NCI-H128 (cell line): ENCODE measurements at regions not wholly inside any gene's neighbourhood (a gene's known extent, or its start where the extent isn't known, plus 50 kb on each side); places are given as distances from the start of the nearest gene placed in this dataset.

Experiments
- DNase-seq: peaks from one replicate; lab custom pipeline; 2025; ENCODE audit not compliant: unreplicated experiment; lab: John Stamatoyannopoulos, UW

GRCh38 chr7:136050462-136050847 is 73.3 kb upstream of the MTPN start:
- no peak for DNase-seq

DNA sequence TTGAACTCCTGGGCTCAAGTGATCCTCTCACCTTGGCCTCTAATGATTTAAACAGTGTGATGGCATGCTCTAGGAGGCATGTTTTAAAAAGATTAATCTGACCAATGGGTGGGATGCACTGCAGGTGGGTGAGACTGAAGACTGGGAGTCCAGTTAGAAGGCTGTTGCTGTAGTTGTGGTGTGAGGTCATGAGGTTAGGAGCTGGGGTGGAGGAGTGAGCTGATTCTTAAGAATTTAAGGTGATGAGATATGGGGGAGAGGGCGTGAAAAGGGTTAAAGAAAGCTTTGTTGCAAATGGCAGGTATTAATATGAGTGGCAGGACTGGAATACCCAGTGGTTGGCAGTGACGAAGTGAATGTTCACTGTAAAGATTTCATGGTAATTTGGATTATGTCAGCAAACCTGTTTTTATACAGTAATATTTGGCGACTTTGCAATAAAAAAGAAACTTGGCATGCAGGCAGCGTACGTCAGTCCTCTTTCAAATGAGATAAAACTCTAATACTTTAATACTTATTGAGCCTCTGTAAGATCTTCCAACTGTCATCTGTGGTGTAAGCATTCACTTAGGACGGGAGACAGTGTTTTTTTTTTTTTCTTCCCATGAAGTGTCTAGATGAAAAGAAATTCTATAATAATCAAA is 72.8 kb upstream of the MTPN start:
- DNase-seq = no peak

GRCh38 chr7:136049117-136049516 is 72.0 kb upstream of the MTPN start:
- DNase-seq = no peak

- no peak for DNase-seq
Measured at GRCh38 chr7:136046548-136046947, 69.4 kb upstream of the MTPN start.

DNA sequence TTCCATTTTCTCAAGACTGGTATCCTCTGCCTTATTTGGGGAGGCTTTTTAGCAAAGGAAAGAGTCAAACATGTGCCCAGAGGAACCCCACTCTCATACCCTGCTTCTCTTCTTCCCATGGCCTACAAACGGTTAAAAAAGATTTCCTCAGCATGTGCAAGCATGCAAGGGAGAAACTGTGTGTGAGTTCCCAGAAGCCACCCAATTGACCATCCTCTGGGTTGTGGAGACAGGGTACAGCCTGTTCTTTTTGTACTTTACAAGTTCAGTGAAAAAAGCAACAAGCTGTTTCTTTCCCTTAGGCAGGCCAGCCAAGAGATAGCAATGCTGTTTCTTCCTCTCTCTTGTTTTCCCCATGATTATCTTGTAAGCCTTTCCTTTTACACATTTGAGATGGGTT is 68.8 kb upstream of the MTPN start:
- DNase-seq = no peak

- DNase-seq = no peak
Measured at GRCh38 chr7:136045181-136045580, 68.0 kb upstream of the MTPN start.

GRCh38 chr7:136039577-136040345 is 62.6 kb upstream of the MTPN start:
- no peak for DNase-seq

DNA sequence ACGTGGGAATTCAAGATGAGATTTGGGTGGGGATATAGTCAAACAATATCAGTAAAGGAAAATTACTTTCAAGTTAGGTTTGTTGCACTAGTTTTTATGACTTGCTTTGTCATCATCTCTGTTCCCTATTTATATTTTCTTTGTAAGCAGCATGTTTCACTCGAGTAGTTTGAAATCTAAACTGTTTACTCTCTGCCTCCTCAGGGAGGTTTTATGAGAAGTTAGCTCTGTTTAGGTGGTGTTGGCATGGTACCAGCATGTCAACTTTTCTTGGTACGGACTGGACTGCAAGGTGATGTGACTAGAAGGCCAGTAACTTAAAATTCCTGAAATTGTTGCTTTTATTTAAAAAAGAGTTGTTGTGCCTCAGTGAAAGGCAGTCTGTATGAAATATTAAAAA is 59.2 kb upstream of the MTPN start:
- no peak for DNase-seq

GRCh38 chr7:136034132-136034531 is 57.0 kb upstream of the MTPN start:
- no peak for DNase-seq

- no peak for DNase-seq
Measured at GRCh38 chr7:136033413-136034031, 56.4 kb upstream of the MTPN start.

DNA sequence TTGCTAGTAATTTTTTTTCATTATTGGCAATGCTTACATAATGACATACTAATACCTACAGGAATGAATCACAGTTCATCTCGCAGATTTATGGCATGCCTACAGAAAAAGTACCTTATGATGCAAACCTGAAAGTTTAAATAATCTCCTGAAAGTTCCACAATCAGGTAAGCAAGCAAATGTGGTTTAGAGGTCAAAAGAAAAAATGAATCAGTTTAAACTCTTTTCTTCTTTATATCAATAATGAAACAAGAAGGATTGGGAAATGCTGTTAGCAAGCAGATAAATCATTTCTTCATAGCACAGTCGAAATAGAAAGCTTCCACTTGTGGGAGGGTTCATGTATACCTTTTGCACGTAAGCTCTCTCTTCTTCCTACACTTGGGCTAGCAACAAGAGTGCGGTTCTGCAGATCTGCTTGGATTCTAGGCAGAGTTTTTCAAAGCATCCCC is 53.7 kb upstream of the MTPN start:
- no peak for DNase-seq

DNA sequence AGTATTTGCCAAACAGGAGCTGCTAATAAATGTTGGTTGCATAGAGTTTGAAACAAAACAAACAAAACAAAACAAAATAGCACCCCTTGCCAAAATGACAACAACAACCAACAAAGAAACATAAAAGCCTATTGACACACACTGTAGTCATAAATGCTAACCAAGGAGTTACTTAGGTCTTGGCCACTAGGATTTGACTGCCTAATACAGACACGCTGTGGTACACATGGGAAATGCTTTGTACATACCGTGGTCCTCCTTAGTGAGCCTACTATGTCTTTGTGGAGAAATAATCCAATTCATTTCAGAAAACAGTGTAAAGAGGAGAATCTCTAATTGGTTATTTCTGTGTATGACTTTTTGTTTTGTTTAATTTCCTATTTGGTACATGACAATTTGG is 53.2 kb upstream of the MTPN start:
- DNase-seq = no peak

DNA sequence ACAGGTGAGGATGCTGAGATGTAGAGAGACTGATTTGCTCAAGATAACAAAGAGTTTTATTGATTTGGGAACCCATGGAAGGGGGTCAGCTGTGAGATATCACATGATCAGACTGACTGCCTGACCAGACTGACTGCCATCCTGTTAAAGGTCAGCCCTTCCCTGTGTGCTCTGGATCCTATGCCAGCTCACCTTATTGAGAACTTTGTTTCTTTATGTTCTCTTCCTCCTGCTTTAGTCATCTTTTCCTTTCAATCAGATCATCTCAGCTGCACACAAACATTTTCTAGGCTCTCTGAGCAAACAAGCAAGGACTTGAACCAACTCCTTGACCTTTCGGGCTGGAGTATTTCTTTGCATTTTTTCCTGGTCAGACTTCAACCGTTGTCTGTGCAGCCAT is 50.0 kb upstream of the MTPN start:
- no peak for DNase-seq
